Hindlimb muscle (tissue), 1 donor: ENCODE measurements at regions not wholly inside any gene's neighbourhood (a gene's known extent, or its start where the extent isn't known, plus 50 kb on each side); places are given as distances from the start of the nearest gene placed in this dataset.

Experiments
- DNase-seq: peaks from one replicate; pipeline ENCODE4 v3.0.0-alpha.2; 2013

- no peak for DNase-seq
Observed at GRCh38 chr4:43243433-43244116, 351.1 kb downstream of the GRXCR1 start.

- DNase-seq = no peak
Observed at GRCh38 chr4:43244688-43245382, 352.3 kb downstream of the GRXCR1 start.

DNA sequence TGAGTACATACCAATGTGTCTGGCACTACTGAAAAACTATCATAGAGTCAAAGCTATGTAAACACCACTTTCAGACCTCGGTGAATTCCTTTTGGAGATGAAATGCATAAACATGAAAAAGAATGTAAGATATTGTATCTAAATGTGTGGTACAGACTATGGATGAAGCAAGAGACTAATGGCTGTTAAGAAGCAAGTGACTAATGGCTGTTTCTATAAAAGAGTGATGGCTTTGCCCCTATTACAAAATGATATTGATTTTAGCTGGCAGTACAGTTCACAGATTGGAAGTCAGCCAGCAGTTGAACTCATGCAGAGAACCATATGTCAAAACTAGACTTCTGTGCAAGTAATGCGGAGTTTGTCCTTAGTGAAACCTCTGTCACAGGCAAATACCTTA is 359.3 kb downstream of the GRXCR1 start:
- DNase-seq = no peak

GRCh38 chr4:43253541-43253940 is 361.0 kb downstream of the GRXCR1 start:
- no peak for DNase-seq

GRCh38 chr4:43264730-43265129 is 372.2 kb downstream of the GRXCR1 start:
- DNase-seq = no peak

DNA sequence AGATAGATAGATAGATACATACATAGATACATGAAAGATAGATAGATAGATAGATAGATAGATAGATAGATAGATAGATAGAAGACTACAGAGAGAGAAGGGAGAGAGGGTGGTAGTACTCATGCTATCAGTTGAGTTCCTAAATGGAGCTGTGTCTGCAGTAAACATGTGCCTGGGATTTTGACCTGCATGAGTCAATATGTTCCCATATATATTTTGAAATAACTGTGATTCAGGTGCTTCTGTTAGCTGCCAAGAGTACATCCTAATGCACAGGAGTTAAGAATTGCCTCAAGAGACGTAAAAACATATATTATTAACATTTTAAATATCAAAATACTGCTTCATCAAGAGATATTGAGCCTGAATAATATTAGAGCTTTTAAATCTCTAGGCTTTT is 379.4 kb downstream of the GRXCR1 start:
- no peak for DNase-seq

- no peak for DNase-seq
Observed at GRCh38 chr4:43274376-43274775, 381.9 kb downstream of the GRXCR1 start.

GRCh38 chr4:43275779-43276178 is 383.3 kb downstream of the GRXCR1 start:
- no peak for DNase-seq

GRCh38 chr4:43276321-43276720 is 383.8 kb downstream of the GRXCR1 start:
- no peak for DNase-seq

GRCh38 chr4:43277003-43277402 is 384.5 kb downstream of the GRXCR1 start:
- DNase-seq = no peak

DNA sequence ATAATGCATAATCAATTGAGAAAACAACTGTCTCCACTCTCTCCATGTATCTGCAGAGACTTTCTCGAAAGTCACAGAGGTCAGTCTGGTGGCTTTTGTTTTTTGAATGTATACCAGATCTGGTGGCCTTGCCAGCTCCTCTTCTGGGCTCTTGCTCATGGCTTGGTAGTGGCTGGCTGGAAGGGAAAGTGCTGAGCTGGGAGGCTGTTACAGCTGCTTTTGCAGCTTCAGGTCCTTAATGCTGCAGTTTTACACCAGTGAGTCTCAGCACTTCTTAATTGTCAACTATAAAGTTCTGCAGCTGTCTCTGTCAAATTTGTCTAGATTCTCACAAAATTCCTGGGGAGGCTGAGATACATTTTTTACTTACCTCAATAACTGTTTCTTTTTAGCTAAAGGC is 390.0 kb downstream of the GRXCR1 start:
- no peak for DNase-seq

DNA sequence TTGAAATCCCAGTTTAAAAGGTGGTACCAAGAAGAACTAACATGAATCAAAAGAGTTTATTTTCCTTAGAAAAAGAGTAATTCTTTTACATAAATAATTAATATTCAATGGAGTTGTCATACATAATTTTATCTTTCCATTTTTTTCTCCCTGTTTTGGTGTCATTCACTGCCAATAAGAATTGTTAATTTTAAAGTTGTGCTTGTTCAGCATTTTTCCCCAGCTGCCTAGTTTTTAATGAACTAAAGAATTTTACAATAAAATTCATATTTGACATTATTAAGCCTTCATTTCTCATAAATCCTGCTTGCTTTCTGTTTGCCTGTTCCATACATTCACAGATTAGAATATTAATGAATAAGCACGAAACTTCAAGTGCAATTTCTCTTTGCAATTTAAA is 393.6 kb downstream of the GRXCR1 start:
- DNase-seq = no peak

DNA sequence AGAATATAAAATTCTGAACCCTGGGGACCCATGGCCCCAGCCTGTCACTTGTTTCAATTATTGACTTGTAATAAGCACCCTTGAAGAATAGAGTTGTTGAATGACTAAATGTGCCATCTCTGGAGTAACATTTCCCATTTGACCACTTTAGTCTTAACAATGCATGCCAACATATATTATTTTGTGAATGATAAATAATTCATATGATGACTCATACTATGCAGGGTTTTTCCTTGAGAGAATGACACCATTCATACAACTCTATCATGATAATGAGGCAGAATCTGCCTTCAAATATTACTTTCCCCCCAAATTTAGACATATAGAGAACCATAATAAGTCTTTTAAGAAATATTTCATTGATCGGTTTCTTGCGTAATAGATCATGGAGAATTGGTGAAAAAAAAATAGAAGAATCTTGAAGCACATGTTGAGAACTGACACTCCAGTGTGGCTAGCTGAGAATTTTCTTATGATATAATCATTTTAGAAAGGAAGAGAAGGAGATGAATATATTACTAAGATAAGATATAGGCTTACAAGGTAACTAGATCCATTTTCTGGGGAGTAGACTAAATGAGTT is 404.5 kb downstream of the GRXCR1 start:
- DNase-seq = no peak

DNA sequence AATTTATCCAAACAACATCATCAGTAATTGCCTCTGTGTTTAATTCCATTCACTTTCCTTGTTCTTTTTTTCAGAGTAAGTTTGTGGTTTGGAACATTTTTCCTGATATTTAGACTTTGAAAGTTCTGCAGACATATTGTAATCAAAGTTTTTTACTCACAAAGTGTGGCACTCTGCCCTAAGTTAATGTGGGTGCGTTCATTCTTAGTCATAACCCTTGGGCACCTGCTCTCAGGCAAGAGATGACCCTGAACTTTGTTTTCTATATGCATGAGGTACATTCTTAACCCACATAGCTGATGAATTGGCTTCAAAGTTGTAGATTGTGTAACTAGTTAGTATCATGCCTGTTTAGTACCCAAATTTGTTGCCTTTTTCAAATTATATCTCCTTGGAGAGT is 424.3 kb downstream of the GRXCR1 start:
- DNase-seq = no peak

GRCh38 chr4:43325220-43325967 is 432.9 kb downstream of the GRXCR1 start:
- DNase-seq = no peak

GRCh38 chr4:43330288-43330687 is 437.8 kb downstream of the GRXCR1 start:
- no peak for DNase-seq

GRCh38 chr4:43331226-43332051 is 438.9 kb downstream of the GRXCR1 start:
- no peak for DNase-seq

DNA sequence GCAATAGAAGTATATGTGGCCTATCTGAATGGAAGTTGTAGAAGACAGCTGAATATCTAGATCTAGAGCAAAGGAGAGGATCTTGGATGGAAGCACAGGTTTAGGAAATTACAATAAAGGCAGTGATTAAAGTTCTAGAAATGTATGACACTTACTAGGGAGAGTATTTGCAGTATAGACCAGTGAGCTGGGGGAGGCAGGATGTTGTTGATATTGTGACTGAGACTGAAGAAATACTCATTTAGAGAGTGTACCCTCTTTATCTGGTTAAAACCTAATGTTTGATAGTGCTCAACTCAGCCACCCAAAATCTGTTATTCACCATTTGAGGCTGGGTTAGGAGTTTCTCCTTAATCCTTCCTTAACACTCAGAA is 439.5 kb downstream of the GRXCR1 start:
- DNase-seq = no peak

GRCh38 chr4:43337707-43338106 is 445.2 kb downstream of the GRXCR1 start:
- no peak for DNase-seq

DNA sequence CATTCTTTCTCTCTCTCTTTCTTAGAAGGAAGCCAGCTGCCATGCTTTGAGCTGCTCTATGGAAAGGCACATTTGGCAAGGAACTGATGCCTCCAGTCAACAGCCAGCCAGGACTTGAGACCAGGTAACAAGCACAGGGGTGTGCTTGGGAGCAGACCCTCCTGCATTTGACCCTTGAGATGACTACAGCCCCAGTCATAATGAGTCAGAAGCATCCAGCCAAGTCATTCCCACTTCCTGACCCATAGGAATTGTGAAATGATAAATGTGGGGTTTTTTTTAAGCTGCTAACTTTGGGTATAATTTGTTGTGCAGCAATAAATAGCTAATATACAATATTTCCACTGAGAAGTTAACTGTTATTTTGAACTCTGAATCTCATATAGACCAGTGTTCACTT is 446.9 kb downstream of the GRXCR1 start:
- DNase-seq = no peak

- DNase-seq = no peak
Observed at GRCh38 chr4:43341741-43342140, 449.2 kb downstream of the GRXCR1 start.

DNA sequence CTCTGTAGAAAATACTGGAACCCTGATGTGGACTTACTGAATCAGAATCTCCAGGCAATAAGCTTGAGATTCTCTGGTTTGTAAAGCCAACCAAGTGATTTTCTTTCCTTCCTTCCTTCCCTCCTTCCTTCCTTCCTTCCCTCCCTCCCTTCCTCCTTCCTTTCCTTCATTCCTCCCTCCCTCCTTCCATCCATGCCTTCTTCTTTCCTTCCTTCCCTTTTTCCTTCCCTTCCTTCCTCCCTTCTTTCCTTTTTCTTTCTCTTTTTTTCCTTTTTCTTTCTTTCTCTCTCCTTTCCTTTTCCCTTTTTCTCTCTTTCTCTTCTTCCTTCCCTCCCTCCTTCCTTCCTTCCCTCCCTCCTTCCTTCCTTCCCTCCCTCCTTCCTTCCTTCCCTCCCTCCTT is 450.8 kb downstream of the GRXCR1 start:
- no peak for DNase-seq
